ENCODE measurements at regions not wholly inside any gene's neighbourhood (a gene's known extent, or its start where the extent isn't known, plus 50 kb on each side); places are given as distances from the start of the nearest gene placed in this dataset.

DNA sequence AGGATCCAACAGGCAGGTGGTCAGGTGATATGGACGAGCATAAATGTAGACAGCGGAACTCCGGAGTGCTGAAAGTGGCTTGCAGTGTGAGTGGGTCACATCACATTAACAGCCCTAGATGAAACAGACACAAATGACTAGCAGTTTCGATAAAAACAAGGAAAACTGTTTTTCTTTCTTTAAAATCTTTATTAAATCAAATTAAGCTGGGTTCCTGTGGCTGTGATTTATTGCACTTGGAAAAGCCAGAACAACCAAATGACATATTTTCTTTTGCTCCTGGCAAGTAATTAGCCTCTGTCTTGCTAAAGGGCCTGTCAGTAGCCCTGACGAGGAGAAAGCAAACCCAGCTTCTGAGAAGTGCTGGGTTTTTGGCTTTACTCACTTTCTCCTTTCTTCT, 152.9 kb upstream of the DDX18 start:
- Histone ChIP-seq H3K4me1 (ENCODE audit: insufficient read depth, low read length) (no peaks in the 10 kb centered on the region), H3K27ac (ENCODE audit: low read length) (no peak overlapping the region), H3K27me3 (ENCODE audit: insufficient read depth, low read length) (no peaks in the 10 kb centered on the region), H3K9ac (ENCODE audit: low read depth, low read length) (no peak overlapping the region), H3K36me3 (ENCODE audit: insufficient read depth, low read depth, low read length) (no peaks in the 10 kb centered on the region), H3K9me3 (ENCODE audit: insufficient read depth, low read depth, low read length) (no peaks in the 10 kb centered on the region), H3K4me3 (ENCODE audit: low read length) (no peak overlapping the region)

DNA sequence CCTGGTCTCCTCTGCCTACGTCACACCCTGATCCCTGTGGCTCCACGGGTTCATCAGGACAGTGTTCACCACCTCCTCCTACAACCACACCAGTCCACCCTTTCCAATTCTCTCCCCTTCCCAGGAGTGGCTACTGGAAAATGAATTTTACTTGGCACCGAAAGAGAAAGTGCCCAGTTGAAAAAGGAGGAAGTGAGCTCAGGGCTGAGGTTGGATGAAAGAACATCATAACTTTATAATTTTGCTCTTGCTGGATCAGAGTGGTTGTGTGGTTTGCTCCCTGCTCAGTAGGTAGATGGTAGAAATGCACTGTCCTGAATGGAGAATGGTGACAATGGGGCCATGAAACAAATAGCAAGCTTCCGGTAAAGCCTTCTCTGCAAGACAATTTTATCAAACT, 140.3 kb upstream of the DDX18 start:
- Histone ChIP-seq H3K27me3 (ENCODE audit: insufficient read depth, low read length) (no peaks in the 10 kb centered on the region), H3K4me1 (ENCODE audit: insufficient read depth, low read length) (no peaks in the 10 kb centered on the region), H3K9ac (ENCODE audit: low read depth, low read length) (no peak overlapping the region), H3K4me3 (ENCODE audit: low read length) (no peak overlapping the region), H3K27ac (ENCODE audit: low read length) (no peak overlapping the region), H3K9me3 (ENCODE audit: insufficient read depth, low read depth, low read length) (peaks cover 13% of the 10 kb centered on the region), H3K36me3 (ENCODE audit: insufficient read depth, low read depth, low read length) (no peaks in the 10 kb centered on the region)

DNA sequence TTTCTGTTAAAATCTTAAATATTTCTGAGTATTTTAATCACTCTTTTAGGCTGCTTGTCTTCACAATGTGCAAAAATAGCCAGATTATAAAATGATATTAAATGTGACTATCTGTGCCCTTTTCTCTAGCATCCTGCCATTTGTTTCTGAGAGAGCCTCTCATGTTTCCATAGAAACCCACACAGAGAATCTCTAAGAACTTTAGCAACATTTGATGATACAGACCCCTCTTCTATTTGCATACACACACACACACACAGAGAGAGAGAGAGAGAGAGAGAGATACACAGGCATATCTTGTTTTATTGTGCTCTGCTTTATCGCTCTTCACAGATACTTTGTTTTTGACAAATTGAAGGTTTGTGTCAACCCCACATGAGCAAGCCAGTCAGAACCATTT, 134.5 kb upstream of the DDX18 start:
- Histone ChIP-seq H3K9ac (ENCODE audit: low read depth, low read length) (no peak overlapping the region), H3K27me3 (ENCODE audit: insufficient read depth, low read length) (no peaks in the 10 kb centered on the region), H3K4me3 (ENCODE audit: low read length) (no peak overlapping the region), H3K27ac (ENCODE audit: low read length) (no peak overlapping the region), H3K4me1 (ENCODE audit: insufficient read depth, low read length) (0 out of 2 replicates have a peak, but pooled peaks cover 6% of the 10 kb centered on the region), H3K36me3 (ENCODE audit: insufficient read depth, low read depth, low read length) (no peaks in the 10 kb centered on the region), H3K9me3 (ENCODE audit: insufficient read depth, low read depth, low read length) (no peaks in the 10 kb centered on the region)

DNA sequence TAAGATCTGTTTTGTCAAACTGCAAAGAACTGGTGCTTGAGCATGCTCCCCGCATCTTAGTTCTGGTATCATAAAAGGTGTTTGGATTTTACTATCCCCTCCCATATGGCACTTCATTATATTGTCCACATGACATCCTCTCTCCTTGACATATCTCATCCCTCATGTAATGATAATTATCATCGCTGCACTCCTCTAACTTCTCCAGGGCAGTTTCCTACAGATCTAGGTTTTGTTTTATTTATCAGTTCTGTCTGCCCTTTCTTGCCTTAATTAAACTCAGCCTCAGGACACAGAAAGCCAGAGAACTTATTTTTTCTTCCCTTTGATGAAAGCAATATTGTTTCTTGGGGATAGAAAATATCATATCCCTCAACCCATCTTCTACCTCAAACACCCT, 129.6 kb upstream of the DDX18 start:
- Histone ChIP-seq H3K4me1 (ENCODE audit: insufficient read depth, low read length) (0 out of 2 replicates have a peak, but pooled peaks cover 6% of the 10 kb centered on the region), H3K36me3 (ENCODE audit: insufficient read depth, low read depth, low read length) (no peaks in the 10 kb centered on the region)

DNA sequence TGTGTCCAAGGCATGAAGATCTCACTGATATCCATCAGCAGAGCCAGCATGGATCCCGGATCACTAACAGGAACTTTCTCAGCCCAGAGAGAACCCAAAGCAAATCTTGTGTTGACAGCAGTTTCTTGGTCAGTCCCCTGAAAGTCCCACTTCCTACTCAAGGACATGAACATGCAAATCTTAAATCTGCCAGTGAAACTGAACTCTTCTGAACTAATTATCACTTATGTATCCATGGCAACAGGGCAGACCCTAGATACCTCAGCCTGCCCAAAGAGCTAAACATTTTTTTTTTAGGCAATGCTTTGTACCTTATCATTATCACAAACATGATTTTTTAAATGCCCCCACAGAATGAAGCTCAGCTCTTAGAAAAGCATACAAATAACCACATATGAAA, 127.8 kb upstream of the DDX18 start:
- Histone ChIP-seq H3K4me3 (ENCODE audit: low read length) (no peak overlapping the region), H3K27ac (ENCODE audit: low read length) (no peak overlapping the region), H3K27me3 (ENCODE audit: insufficient read depth, low read length) (no peaks in the 10 kb centered on the region), H3K4me1 (ENCODE audit: insufficient read depth, low read length) (no peaks in the 10 kb centered on the region), H3K9ac (ENCODE audit: low read depth, low read length) (no peak overlapping the region), H3K9me3 (ENCODE audit: insufficient read depth, low read depth, low read length) (no peaks in the 10 kb centered on the region), H3K36me3 (ENCODE audit: insufficient read depth, low read depth, low read length) (no peaks in the 10 kb centered on the region)

More for the DNA sequence above, 129.6 kb upstream of the DDX18 start:
- H3K9ac ChIP-seq (ENCODE audit: low read depth, low read length) = no peak overlapping the region
- H3K4me3 ChIP-seq (ENCODE audit: low read length) = no peak overlapping the region
- H3K27me3 ChIP-seq (ENCODE audit: insufficient read depth, low read length) = no peaks in the 10 kb centered on the region
- H3K9me3 ChIP-seq (ENCODE audit: insufficient read depth, low read depth, low read length) = no peaks in the 10 kb centered on the region
- no peak overlapping the region for H3K27ac ChIP-seq (ENCODE audit: low read length)

DNA sequence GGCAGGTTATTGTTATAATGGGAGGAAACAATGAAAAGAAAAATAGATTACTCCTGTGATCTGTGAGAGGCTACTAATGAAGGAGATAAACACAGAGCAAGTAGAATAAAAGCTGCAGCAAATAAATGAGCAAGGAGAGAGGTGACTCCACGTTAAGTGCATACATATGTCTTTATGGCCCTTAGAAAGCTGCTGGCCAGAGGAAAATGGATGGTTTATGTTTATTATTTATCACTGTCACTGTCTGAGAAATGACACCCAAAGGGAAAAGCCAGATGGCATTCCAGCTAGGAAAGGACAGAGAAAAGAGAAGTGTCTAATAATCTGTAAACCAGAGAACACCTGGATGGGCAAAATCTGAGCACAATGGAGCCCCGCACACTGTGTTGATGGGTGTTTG, 122.9 kb upstream of the DDX18 start:
- no peaks in the 10 kb centered on the region for H3K36me3 ChIP-seq (ENCODE audit: insufficient read depth, low read depth, low read length)
- H3K9ac ChIP-seq (ENCODE audit: low read depth, low read length) = no peak overlapping the region
- peaks cover 6% of the 10 kb centered on the region; the same call in 1 of the 2 replicates for H3K4me1 ChIP-seq (ENCODE audit: insufficient read depth, low read length)
- no peak overlapping the region for H3K27ac ChIP-seq (ENCODE audit: low read length)
- H3K9me3 ChIP-seq (ENCODE audit: insufficient read depth, low read depth, low read length) = no peaks in the 10 kb centered on the region
- H3K27me3 ChIP-seq (ENCODE audit: insufficient read depth, low read length) = no peaks in the 10 kb centered on the region
- H3K4me3 ChIP-seq (ENCODE audit: low read length) = no peak overlapping the region

DNA sequence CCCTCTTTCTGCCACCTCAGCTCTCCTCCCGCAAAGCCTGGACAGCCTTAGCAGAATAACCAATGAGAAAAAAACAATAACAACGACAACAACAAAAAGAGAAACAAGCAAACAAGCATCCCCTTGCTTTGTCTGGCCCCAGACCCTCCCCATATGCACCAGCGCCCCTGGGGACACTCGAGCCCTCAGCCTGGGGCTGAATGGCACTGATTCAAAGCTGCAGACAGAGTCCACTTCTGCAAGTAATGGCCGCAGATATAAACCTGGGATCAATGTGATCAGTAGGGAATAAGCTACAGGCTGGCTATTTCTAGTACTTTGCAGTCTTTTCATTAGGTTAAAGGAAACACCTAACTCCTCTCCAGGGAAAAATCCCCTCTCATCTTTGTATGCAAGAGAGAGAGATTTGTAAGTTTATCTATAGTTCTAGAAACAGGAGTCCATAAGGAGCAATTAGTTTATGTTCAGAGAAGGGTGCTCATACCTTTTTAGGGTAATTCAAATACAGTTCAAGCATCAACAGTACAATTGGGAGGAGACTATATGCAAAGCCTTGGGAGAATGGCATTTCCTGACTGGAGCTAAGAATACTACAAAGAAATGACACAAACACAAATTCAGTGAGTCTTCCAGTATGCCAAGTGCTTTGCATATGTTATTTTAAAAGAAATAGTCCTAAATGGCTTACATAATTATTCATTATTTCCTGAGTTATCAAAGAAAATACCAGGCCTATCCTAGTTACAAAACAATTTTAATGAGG, 122.3 kb upstream of the DDX18 start:
- Histone ChIP-seq H3K27ac (ENCODE audit: low read length) (no peak overlapping the region), H3K36me3 (ENCODE audit: insufficient read depth, low read depth, low read length) (no peaks in the 10 kb centered on the region), H3K4me3 (ENCODE audit: low read length) (no peak overlapping the region), H3K9me3 (ENCODE audit: insufficient read depth, low read depth, low read length) (no peaks in the 10 kb centered on the region), H3K9ac (ENCODE audit: low read depth, low read length) (no peak overlapping the region; the same call in 1 of the 2 replicates), H3K27me3 (ENCODE audit: insufficient read depth, low read length) (no peaks in the 10 kb centered on the region), H3K4me1 (ENCODE audit: insufficient read depth, low read length) (peaks cover 6% of the 10 kb centered on the region; the same call in 1 of the 2 replicates)

DNA sequence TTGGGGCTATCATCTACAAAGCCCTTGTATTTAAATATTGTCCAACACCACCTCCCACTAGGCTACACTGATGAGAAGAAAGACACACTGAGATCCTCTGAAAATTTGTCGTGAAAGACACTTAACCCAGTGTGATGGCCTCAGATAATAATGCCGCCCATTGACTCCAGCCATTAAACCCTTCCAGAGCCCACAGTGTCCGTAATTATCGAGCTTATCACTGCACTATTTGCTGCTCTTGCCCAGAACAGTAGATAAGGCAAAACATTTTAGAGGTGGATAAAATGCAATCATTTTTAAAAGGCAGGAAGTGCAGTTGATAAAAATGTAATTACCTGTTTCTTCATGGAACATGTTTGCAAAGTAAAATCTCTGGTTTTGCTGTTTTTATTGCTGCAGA, 121.3 kb upstream of the DDX18 start:
- peaks cover 6% of the 10 kb centered on the region; the same call in 1 of the 2 replicates for H3K4me1 ChIP-seq (ENCODE audit: insufficient read depth, low read length)
- H3K9ac ChIP-seq (ENCODE audit: low read depth, low read length) = no peak overlapping the region
- no peaks in the 10 kb centered on the region for H3K9me3 ChIP-seq (ENCODE audit: insufficient read depth, low read depth, low read length)
- no peak overlapping the region for H3K27ac ChIP-seq (ENCODE audit: low read length)
- H3K36me3 ChIP-seq (ENCODE audit: insufficient read depth, low read depth, low read length) = no peaks in the 10 kb centered on the region
- no peak overlapping the region for H3K4me3 ChIP-seq (ENCODE audit: low read length)
- H3K27me3 ChIP-seq (ENCODE audit: insufficient read depth, low read length) = no peaks in the 10 kb centered on the region

DNA sequence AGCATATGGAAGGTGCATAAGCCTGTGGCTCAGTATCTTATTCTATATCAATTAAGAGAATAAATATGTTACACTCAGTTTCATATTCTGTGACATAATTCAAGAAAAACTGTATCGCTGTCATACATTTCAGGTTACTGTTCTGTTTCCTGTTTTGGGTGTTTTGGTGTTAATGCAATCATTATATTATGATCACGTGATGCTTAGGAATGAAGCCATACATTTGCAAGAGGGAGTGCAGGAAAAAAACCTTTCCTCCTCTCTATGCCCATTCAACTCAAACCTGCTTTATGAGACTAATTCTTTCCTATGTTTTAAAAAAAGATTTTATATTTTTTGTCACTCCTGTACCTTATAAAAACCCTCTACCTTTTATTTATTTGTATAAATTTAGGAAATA, 120.8 kb upstream of the DDX18 start:
- Histone ChIP-seq H3K27ac (ENCODE audit: low read length) (no peak overlapping the region), H3K4me1 (ENCODE audit: insufficient read depth, low read length) (peaks cover 6% of the 10 kb centered on the region; the same call in 1 of the 2 replicates), H3K36me3 (ENCODE audit: insufficient read depth, low read depth, low read length) (no peaks in the 10 kb centered on the region), H3K9ac (ENCODE audit: low read depth, low read length) (no peak overlapping the region), H3K4me3 (ENCODE audit: low read length) (no peak overlapping the region), H3K9me3 (ENCODE audit: insufficient read depth, low read depth, low read length) (no peaks in the 10 kb centered on the region), H3K27me3 (ENCODE audit: insufficient read depth, low read length) (no peaks in the 10 kb centered on the region)

DNA sequence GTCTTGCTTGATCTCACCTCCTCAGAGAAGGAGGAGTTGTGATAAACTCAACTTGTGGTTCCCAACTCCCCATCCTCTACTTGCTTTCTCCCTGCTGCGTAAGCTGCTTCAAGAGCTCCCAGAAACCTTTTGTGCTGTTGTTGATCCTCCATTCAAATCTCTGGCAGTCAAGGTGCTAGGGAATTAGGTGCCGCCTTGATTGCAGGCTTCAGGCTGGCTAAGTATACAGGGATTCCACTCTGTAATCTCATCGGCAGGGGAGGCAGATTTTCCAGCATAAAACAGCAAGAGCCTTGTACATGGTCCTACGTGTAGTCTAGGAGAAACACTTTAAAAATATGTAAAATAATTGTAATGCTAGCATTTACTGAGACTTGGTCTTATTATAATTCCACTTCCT, 116.2 kb upstream of the DDX18 start:
- Histone ChIP-seq H3K4me3 (ENCODE audit: low read length) (no peak overlapping the region), H3K9ac (ENCODE audit: low read depth, low read length) (no peak overlapping the region), H3K4me1 (ENCODE audit: insufficient read depth, low read length) (no peaks in the 10 kb centered on the region), H3K27ac (ENCODE audit: low read length) (no peak overlapping the region), H3K36me3 (ENCODE audit: insufficient read depth, low read depth, low read length) (no peaks in the 10 kb centered on the region), H3K27me3 (ENCODE audit: insufficient read depth, low read length) (no peaks in the 10 kb centered on the region), H3K9me3 (ENCODE audit: insufficient read depth, low read depth, low read length) (no peaks in the 10 kb centered on the region)

DNA sequence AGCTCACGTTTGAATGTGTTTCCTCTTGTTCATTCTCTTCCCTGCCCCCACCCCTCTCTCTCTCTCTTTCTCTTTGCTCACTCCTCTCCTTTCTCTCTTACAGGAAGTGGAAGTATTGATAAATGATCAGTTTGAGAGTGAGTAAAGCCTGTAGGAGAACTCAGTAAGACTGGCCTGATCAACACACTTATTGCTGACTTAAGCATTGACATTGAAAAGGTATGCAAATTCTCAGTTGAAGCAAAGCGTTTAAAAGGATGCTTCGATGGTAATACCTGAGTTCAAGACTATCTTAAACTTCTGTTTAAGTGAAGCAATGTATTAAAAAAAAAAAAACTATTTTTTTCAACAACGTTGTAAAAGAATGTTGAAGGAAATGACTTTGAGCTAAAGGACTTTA, 115.7 kb upstream of the DDX18 start:
- Histone ChIP-seq H3K9ac (ENCODE audit: low read depth, low read length) (no peak overlapping the region), H3K4me1 (ENCODE audit: insufficient read depth, low read length) (no peaks in the 10 kb centered on the region), H3K27me3 (ENCODE audit: insufficient read depth, low read length) (no peaks in the 10 kb centered on the region), H3K4me3 (ENCODE audit: low read length) (no peak overlapping the region), H3K9me3 (ENCODE audit: insufficient read depth, low read depth, low read length) (no peaks in the 10 kb centered on the region), H3K27ac (ENCODE audit: low read length) (no peak overlapping the region), H3K36me3 (ENCODE audit: insufficient read depth, low read depth, low read length) (no peaks in the 10 kb centered on the region)

DNA sequence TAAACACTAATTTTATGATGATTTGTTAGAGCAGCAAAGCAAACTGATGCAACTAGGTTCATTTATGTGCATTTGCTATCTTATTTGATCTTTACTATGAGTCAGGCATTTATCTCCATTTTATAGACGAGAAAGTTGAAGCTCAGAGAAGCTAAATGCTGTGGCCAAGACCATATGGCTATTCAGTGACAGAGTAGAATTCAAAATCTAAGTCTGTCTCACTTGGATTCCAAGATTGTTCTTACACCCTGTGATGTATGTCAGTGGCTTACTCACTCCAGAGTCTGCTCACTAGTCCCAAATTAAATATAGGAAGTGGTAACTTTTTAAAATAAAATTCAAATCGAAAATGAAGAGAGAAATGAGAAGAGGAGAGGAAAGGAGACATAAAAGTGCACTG, 114.0 kb upstream of the DDX18 start:
- Histone ChIP-seq H3K4me3 (ENCODE audit: low read length) (no peak overlapping the region), H3K4me1 (ENCODE audit: insufficient read depth, low read length) (no peaks in the 10 kb centered on the region), H3K36me3 (ENCODE audit: insufficient read depth, low read depth, low read length) (no peaks in the 10 kb centered on the region), H3K27ac (ENCODE audit: low read length) (no peak overlapping the region), H3K27me3 (ENCODE audit: insufficient read depth, low read length) (no peaks in the 10 kb centered on the region), H3K9me3 (ENCODE audit: insufficient read depth, low read depth, low read length) (no peaks in the 10 kb centered on the region), H3K9ac (ENCODE audit: low read depth, low read length) (no peak overlapping the region)

Measured in iPS-20b (cell line).